NCI-H2107 treated with DMSO at 0.1 percent for 48 hours (cell line): ENCODE measurements at regions not wholly inside any gene's neighbourhood (a gene's known extent, or its start where the extent isn't known, plus 50 kb on each side); places are given as distances from the start of the nearest gene placed in this dataset.

Experiments
- DNase-seq: peaks from one replicate; lab custom pipeline; 2025; ENCODE audit not compliant: unreplicated experiment; lab: John Stamatoyannopoulos, UW

GRCh38 chr5:2254406-2254805 is 371.7 kb upstream of the IRX4 start:
- no peak for DNase-seq

DNA sequence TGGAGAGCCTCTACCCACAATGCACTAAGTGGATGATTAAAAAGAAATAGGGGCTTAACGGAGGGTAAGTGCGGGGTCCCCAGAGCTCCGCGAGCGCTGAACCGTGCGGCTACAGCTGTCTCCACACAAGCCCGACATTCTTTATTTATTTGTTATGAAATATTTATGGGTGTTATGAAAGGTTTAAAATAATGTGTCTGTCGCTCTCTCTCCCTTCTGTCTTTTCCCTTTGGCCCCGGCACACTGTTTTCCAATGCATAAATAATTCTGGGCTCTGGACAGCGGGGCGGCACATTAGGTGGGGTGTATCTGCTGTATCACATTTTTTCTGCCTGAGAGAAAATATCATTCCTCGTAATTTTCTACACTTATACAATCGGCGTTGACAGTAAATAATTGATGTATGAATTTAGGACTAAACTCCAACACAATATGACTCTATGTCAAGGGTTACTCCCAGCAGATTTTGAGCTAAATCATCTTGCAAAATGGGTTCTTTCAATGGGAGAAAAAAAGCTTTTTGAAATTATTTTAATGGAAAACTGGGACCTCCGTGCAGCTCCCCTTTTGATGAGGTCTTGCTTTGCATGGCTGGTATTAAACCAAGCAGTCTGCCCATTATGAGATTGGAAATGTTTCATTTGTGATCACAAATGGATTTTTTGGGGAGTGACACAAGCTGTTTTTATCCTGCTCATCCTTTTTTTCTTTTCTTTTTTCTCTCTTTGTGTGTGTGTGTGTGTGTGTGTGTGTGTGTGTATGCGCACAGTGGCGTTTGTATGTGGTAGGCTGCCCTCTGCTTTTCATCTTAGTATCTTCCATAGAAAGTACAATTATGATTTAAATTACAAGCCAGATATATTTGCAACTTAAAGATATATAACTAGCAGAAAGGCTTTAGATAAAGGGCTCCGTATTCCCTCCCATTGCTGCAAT is 370.6 kb upstream of the IRX4 start:
- no peak for DNase-seq

DNA sequence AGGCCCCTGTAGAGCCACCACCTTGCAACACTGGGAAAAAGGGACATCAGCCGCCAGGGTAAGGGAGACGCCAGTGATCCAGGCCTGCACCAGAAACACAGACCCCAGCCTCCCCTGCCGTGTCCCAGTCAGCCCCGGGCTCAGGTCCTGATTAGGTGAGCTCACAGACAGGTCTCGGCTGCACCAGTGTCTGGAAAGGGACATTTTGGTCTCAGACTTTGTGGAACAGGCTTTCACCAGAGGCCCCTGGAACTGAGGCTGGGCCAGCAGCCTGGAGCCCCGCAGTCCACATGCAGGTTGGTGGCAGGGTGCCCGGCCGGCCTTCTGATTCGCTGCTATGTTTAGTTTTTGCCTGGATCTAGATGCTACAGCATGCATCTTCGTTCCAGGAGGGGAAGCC is 369.0 kb upstream of the IRX4 start:
- DNase-seq = no peak

GRCh38 chr5:2251298-2251697 is 368.6 kb upstream of the IRX4 start:
- DNase-seq = no peak

DNA sequence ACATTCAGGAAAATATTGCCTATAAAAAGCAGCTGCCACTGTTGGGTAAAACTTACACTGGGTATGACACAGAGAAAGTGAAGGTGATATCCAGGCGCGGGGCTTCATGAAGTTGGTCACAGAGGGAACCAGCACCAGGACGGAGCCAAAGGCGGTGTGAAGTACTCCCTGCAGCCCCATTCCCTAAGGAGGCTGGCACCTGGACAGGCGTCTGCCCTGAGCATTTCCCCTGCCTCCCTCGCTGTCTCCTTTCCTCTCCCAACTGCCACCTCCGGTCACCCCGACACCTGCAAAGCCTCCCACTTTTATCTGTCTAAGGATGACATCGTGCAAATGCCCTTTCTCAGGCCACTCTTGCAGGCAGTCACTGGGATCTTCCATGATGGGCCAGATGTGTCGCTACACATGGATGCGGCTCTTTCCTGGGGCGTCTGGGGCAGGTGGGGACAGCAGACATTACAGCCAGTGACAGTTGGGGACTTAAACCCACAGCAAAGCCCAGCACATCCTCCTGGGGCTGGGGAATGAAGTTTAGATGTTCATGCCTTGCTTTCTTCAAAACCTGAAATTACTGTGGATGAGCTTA is 367.7 kb upstream of the IRX4 start:
- no peak for DNase-seq

DNA sequence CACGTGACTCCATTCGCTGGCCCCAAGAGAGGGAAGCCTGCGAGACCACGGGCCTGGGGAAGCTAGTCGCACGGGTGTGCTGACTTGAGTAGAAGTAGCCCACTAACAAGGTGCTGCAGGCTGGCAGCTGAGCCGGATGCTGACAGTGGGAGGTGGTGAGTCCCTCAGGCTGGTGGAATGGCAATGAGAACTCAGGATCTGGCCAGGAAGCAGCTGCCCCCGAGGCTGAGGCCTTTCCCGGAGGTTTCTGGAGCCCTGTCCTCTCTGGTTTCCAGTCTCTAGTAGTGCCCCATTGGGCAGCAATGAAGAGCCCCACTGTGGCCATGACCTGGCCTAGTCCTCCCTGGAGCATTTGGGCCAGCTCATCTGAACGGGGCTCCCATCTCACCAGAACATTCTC is 366.7 kb upstream of the IRX4 start:
- DNase-seq = no peak

DNA sequence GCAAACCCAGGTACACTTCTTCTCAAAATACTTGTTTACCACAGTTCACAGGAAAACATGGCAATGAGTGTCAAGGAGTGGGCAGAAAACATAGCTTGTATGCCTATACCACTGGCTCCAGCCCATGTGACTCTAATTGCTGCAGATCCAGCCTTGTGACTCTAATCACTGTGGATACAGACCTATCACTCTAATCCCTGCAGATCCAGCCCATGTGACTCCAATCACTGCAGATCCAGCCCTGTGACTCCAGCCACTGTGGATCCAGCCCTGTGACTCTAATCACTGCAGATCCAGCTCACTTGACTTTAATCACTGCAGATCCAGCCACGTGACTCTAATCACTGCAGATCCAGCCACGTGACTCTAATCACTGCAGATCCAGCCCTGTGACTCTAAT is 366.3 kb upstream of the IRX4 start:
- DNase-seq = no peak

DNA sequence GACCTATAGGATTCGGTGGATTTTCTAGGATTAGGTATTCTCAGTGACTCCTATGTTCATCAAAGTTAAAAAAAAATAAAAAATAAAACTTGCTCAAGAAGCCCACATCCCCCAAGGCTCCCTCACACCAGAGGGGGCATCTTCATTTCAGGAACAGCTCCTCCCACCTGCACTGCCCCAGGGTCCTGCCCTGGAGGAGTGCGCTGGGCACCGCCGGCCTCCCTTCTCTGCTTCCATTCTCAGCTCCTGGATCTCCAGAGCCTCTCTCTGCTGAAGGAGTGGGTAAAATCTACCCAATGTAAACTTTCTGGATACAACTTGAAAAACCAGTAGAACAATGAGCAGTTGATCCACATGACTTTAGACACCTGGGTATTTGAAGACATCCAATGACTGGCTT is 359.8 kb upstream of the IRX4 start:
- DNase-seq = no peak

DNA sequence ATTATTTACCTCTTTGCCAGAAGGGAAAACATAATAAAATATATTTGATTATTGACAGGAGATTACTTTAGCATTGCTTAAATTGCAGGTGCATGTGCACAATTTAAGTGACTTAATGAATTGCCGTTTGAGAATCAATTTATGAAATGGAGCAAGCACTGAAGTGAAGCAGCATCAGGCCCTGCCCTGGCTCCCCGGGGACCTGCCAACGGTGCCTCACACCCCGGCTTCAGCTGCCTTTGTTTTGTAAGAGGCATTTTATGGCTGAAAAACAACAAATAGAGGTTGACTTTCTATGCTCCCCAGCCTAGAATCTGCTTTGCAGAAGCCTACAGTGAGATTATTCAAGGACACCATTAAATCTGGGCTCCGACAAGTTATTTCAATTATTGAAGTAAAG is 359.1 kb upstream of the IRX4 start:
- DNase-seq = peak; percentile 31

DNA sequence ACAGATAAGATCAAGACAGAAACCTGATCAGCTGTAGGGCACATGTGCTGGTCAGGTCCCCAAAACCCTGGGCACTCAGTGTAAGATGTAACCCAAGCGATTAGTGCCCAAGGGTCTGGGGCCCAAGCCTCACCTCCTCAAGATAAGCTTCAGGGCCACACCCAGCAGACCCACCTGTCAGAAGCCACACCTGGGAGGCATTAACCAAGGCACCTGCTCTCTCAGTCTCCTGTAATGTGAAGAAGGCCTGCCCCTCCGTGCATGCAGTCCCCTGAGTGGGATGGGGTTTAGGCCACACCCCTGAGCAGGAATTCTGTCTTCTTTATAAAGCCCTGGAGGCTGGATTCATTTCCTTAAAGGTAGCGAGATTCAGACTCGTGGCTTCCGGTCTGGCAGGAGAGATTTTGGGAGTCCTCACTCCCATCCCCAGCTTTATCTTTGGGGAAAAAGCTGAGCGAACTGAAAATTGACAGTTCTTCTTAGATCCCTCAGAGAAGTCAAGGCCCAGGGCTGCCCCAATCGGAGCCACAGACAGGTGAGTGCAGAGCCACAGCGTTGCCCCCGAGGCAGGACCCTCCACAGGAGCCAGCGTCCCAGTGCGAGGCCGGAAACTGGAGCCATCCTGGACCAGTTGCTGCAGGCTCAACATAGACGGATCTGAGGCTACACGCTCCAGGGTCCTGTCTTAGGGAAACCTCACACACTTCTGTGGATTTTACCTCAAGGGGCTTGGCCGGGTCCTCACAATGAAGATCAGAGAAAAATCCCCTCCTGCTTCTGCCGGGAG is 357.6 kb upstream of the IRX4 start:
- DNase-seq = no peak

DNA sequence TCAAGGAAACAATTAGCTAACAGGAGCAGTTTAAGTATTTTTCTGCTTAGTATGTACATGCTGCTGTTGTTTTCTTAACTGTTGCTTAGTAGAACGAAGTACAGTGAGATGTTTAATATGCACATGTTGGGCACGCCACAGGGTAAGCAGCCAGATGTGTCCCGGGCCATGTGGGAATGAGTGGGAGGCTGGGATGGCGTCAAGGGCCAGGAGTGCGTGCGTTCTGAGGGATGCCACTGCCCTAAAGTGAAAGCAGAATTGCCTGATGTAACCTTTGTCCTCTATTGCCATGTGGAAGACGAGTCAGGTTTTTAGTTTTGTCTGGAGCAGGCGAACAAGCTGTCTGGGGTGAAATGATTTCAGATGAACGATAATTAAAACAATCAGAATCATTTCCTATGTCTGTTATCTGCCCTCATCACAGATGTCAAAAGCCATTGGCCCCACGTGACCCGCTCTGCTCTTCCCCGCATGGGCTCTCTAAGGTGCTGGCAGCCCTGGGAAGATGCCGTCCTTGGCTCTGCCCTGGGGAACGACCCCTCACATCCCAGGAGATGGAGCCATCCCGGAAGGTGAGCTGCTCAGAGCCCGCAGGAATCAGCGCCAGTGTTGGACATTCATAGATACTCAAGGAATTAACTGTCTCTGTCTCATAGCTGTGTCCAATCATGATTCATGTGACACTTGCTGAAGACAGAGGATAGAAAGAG is 356.6 kb upstream of the IRX4 start:
- no peak for DNase-seq

DNA sequence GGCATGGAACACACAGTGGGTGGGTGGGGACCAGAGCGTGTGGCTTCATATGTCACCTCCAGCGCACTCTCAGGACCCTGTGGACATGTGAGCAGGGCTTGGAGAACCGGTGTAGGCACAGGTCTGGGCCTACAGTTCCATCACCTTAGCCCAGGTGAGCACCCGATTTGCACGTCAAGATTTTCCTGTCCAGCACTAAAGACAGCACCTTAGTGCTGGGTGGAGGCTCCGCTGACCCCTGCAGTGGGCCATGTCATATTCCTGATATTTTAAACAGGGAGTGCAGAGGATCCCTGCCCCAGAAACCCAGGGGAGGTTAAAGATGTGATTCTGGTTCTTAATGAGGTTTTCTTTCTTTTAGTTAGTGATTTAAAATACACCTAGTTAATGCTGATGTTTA is 356.0 kb upstream of the IRX4 start:
- DNase-seq = no peak

DNA sequence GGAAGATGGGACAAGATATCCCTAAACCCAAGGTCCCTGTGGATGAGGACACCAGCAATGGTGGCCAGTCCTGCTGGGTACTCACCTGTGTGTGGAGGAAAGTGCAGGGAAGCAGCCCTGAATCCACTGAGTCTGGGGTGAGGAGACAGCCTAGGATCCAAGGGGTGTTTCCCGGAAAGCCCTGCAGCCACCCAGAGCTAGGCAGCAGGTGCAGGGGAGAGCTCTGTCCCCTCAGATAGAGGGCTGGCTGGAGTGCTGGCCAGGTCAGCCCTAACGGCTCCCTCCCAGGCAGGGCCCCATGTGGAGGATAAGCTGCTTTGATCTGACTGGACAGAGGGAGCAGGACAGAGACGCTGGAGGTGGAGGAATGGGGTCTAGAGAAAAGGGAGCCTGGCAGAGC is 344.7 kb upstream of the IRX4 start:
- no peak for DNase-seq

GRCh38 chr5:2224689-2225088 is 342.0 kb upstream of the IRX4 start:
- no peak for DNase-seq

- DNase-seq = no peak
Measured at GRCh38 chr5:2223303-2223702, 340.6 kb upstream of the IRX4 start.

DNA sequence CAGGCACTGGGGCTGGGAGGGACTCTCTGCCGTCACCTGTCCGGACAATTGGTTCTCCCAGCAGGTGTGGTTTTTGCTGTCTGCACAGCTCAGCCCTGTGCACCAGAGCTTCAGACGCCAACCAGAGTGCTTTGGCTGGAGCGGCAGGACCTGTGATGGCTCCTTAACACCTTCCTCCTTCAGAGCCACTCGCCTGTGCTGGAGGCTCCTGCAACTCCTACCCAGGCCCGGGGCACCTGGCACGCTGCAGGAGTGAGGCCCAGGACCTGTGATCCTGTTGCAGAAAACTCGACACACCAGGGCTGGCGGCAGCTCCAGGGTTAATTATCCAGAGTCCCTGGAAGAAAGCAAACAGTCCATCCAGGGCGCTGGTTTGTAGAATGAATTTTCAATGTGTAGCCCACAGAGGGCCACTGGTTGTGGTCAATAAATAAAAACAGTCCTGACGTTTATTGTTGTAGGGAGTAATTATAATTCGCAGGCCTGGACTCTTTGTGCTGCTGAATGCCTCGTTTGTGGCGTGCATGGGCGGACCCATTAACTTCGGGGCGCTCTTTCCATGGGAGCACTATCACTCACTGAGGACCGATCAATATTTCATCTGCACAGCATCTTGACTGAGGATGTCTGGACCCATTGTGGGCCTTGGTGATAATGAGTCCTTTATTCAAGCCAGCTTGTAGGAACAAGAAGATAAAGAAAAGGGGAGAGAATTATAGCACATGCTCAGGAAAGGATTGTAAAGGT is 339.7 kb upstream of the IRX4 start:
- no peak for DNase-seq

- no peak for DNase-seq
Measured at GRCh38 chr5:2221450-2221849, 338.7 kb upstream of the IRX4 start.

DNA sequence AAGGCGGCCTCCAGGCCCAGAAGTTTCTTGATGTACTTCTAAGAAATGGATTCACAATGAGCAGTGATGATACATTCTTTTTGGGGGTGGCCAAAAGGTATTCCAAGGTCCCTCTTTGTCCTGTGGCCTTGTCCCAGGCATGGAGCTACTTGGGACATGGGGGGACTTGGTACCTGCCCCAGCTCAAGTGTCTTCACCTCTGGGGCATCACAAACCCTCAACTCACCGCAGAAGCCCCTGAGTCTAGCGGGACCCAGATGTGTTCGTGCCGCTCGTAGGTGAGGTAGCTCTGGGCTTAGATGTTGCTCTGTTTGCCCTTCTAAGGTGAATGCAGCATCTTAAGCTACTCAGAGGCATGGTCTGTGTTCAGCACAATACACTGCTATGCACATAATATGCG is 338.0 kb upstream of the IRX4 start:
- DNase-seq = no peak

DNA sequence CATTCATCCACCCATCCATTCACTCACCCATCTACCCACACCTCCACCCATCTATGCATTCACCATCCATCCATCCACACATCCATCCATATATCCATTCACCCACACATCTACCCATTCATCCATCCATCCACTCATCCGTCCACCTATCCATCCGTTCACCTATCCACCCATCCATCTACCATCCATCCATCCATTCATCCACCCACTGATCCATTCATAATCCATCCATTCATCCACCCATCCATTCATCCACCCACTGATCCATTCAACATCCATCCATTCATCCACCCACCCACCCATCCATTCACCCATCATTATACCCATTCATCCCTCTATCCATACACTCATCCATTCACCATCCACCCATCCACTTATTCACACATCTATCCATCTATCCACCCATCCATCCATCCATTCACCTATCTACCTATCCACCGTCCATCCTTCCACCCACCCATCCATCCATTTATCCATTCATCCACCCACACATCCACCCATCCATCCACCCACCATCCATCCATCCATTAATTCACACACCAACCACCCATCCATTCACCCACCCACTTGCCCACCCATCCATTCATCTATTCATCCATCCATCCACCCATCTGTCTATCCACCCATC is 336.5 kb upstream of the IRX4 start:
- no peak for DNase-seq

DNA sequence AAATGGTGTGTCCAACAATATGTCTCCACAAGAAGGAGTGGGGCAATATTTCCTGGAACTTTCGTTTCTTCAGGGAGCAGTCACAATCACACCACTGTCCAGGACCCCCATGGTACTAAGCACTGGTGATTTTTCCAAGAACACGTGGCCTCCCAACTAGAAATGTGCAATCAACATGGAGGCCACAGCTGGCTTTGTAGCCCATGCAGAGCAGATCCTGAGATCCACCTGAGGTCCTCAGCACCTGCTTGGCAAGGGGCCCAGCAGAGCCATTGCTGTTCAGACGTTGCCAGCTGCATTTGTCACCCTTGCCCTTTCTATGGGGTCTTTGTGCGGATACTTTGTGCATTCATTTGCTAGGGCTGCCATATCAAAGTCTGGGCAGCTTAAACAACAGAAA is 334.5 kb upstream of the IRX4 start:
- DNase-seq = no peak
